ENCODE measurements at regions not wholly inside any gene's neighbourhood (a gene's known extent, or its start where the extent isn't known, plus 50 kb on each side); places are given as distances from the start of the nearest gene placed in this dataset.

DNA sequence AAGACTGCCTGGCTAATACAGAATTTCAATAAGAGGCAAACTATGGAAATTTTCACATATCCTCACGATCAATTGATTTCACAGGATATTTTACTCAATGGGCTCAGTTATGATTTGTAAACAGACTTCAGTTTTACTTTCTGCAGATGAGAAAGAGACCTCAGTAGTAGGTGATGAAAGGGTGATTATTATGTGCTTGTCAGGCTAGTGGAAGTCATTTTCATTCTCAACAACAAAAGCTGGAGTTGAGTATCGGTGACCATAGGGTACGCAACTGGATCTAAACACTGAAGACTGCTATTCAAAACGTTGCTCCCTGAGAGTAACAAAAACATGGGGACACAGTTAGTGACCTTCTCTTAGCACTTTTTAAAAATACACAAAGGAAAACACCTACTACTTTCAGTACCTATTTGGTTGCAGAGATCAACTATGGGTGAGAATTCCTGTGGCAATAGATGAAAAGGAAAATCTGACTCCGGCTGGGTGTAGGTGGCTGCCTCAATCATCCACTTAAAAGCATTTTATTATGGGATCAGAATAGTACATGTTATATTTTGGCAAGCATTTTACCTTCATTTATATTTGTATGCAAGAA lies 126.2 kb upstream of the VRK2 start:
- no peaks in the 10 kb centered on the region for H3K27me3 Mint-ChIP-seq (ENCODE audit: low read depth)
- no peak overlapping the region for H3K4me3 Mint-ChIP-seq
- H3K9me3 Mint-ChIP-seq = peaks cover 8% of the 10 kb centered on the region
- H3K36me3 Mint-ChIP-seq = no peaks in the 10 kb centered on the region
- H3K4me1 Mint-ChIP-seq = no peaks in the 10 kb centered on the region
- no peak overlapping the region for H3K27ac Mint-ChIP-seq
- no peak for DNase-seq (ENCODE audit: low spot score in 2 of 2, unreplicated experiment in 2 of 2)
- TF ChIP-seq, protein P1, sequence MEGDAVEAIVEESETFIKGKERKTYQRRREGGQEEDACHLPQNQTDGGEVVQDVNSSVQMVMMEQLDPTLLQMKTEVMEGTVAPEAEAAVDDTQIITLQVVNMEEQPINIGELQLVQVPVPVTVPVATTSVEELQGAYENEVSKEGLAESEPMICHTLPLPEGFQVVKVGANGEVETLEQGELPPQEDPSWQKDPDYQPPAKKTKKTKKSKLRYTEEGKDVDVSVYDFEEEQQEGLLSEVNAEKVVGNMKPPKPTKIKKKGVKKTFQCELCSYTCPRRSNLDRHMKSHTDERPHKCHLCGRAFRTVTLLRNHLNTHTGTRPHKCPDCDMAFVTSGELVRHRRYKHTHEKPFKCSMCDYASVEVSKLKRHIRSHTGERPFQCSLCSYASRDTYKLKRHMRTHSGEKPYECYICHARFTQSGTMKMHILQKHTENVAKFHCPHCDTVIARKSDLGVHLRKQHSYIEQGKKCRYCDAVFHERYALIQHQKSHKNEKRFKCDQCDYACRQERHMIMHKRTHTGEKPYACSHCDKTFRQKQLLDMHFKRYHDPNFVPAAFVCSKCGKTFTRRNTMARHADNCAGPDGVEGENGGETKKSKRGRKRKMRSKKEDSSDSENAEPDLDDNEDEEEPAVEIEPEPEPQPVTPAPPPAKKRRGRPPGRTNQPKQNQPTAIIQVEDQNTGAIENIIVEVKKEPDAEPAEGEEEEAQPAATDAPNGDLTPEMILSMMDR (IDR thresholded peaks at IDR 0.05; ENCODE audit: unreplicated experiment) = no peak

- TF ChIP-seq, protein P1 (IDR thresholded peaks at IDR 0.05; ENCODE audit: unreplicated experiment) = no peak
- peaks cover 53% of the 10 kb centered on the region for H3K9me3 Mint-ChIP-seq
- H3K36me3 Mint-ChIP-seq = peaks cover 8% of the 10 kb centered on the region
- no peak overlapping the region for H3K27ac Mint-ChIP-seq
- H3K4me3 Mint-ChIP-seq = no peak overlapping the region
- H3K4me1 Mint-ChIP-seq = peaks cover 2% of the 10 kb centered on the region
- no peaks in the 10 kb centered on the region for H3K27me3 Mint-ChIP-seq (ENCODE audit: low read depth)
- no peak for DNase-seq (ENCODE audit: low spot score in 2 of 2, unreplicated experiment in 2 of 2)
These were observed 111.9 kb upstream of the VRK2 start for GRCh38 chr2:57934659-57935058.

DNA sequence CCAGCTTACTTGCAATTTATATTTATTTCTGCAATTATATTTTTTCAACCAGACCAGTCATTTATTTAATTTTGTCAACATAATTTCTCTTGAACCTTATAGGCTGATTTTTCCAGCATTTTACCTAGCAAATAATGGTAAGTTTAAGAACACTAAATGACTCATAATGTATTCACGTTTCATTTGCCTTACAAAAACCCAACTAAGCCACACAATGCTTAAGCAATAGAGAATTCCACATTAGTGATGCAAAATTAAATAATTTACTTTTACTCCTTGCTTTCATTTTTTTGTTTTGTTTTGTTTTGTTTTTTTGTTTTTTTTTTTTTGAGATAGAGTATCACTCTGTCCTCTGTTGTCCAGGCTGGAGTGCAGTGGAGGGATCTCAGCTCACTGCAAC lies 110.4 kb upstream of the VRK2 start:
- peaks cover 45% of the 10 kb centered on the region for H3K9me3 Mint-ChIP-seq
- H3K36me3 Mint-ChIP-seq = peaks cover 8% of the 10 kb centered on the region
- H3K27ac Mint-ChIP-seq = no peak overlapping the region
- H3K4me3 Mint-ChIP-seq = no peak overlapping the region
- DNase-seq (ENCODE audit: low spot score in 2 of 2, unreplicated experiment in 2 of 2) = no peak
- TF ChIP-seq, protein P1 (IDR thresholded peaks at IDR 0.05; ENCODE audit: unreplicated experiment) = no peak
- H3K27me3 Mint-ChIP-seq (ENCODE audit: low read depth) = no peaks in the 10 kb centered on the region
- peaks cover 2% of the 10 kb centered on the region for H3K4me1 Mint-ChIP-seq

DNA sequence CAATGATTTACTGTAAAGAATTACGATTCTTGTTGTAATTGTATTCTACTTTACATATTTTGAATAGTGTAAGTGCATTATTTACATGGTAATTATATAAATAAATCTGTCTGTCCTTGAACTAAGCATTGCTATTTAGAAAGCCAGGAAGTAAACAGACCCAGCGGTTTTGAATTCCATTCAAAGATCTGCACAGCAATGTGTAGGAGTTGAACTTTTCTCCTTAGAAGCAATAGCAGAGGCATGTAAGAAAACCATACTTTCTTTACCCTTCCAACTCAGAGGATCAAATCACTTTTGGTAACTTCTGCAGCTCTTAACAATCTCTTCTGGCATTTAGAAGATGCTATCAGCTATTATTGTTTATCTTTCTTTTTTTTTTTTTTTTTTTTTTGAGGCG lies 109.2 kb upstream of the VRK2 start:
- H3K4me1 Mint-ChIP-seq = peaks cover 2% of the 10 kb centered on the region
- no peak overlapping the region for H3K27ac Mint-ChIP-seq
- H3K9me3 Mint-ChIP-seq = peaks cover 35% of the 10 kb centered on the region
- H3K36me3 Mint-ChIP-seq = peaks cover 8% of the 10 kb centered on the region
- TF ChIP-seq, protein P1 (IDR thresholded peaks at IDR 0.05; ENCODE audit: unreplicated experiment) = no peak
- H3K4me3 Mint-ChIP-seq = no peak overlapping the region
- DNase-seq (ENCODE audit: low spot score in 2 of 2, unreplicated experiment in 2 of 2) = no peak
- H3K27me3 Mint-ChIP-seq (ENCODE audit: low read depth) = no peaks in the 10 kb centered on the region

DNA sequence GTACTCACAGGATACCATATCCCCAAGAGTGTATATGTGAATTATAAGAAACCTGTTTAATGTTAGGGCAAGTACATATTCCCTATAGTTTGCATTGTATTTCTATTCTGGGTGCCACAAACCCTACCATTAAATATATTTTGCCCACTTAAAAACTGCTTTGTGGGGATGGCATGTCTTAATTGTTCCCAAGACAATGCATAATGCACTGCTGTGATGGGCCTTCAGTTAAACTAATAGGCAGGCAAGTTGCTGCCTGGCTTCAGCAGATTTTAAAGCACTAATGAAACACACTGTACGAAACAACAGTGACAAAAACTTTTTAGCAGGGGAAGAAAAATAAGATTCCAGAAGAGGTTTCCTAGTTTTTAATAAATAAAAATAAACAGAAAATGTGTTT lies 104.8 kb upstream of the VRK2 start:
- H3K4me3 Mint-ChIP-seq = no peak overlapping the region
- TF ChIP-seq, protein P1 (IDR thresholded peaks at IDR 0.05; ENCODE audit: unreplicated experiment) = no peak
- no peaks in the 10 kb centered on the region for H3K27me3 Mint-ChIP-seq (ENCODE audit: low read depth)
- peaks cover 1% of the 10 kb centered on the region for H3K9me3 Mint-ChIP-seq
- no peak for DNase-seq (ENCODE audit: low spot score in 2 of 2, unreplicated experiment in 2 of 2)
- H3K27ac Mint-ChIP-seq = no peak overlapping the region
- H3K4me1 Mint-ChIP-seq = peaks cover 7% of the 10 kb centered on the region
- no peaks in the 10 kb centered on the region for H3K36me3 Mint-ChIP-seq

DNA sequence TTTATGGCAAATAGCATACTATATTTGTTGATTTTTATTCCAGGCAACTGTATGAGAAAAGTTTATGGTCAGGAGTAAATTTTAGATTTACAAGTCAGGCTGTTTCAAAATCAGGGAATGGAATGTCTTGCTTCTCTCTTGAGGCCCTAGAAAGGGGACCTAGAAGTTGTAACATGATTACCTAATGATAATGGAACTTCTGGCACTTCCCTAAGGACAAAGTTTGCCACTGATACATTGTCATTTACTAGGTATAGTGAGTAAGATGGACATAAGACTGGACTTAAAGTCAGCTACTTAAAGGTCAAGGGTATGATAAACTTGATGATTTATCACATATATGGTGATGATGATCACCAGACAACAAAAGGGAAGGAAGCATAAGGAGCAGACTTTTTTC lies 103.3 kb upstream of the VRK2 start:
- Mint-ChIP-seq H3K36me3 (no peaks in the 10 kb centered on the region), H3K9me3 (no peaks in the 10 kb centered on the region), H3K27me3 (ENCODE audit: low read depth) (no peaks in the 10 kb centered on the region), H3K4me1 (peaks cover 7% of the 10 kb centered on the region), H3K4me3 (no peak overlapping the region), H3K27ac (no peak overlapping the region)
- TF ChIP-seq, protein P1 (IDR thresholded peaks at IDR 0.05; ENCODE audit: unreplicated experiment) = no peak
- no peak for DNase-seq (ENCODE audit: low spot score in 2 of 2, unreplicated experiment in 2 of 2)
